ENCODE measurements at regions not wholly inside any gene's neighbourhood (a gene's known extent, or its start where the extent isn't known, plus 50 kb on each side); places are given as distances from the start of the nearest gene placed in this dataset.

- Histone ChIP-seq H4K20me1 (ENCODE audit: control insufficient read depth, insufficient read depth, low read depth, low read length) (no peaks in the 10 kb centered on the region), H3K4me2 (ENCODE audit: low read length) (no peak overlapping the region), H3K9me3 (ENCODE audit: control insufficient read depth, insufficient read depth, low read length) (no peaks in the 10 kb centered on the region), H3K9me2 (replicated peaks; ENCODE audit: control insufficient read depth, low read length) (no peaks in the 10 kb centered on the region), H3K36me3 (ENCODE audit: control insufficient read depth, low read length) (no peaks in the 10 kb centered on the region), H3K27ac (ENCODE audit: low read depth, low read length) (no peak overlapping the region), H3K4me1 (ENCODE audit: control insufficient read depth, low read length) (no peaks in the 10 kb centered on the region), H3K27me3 (ENCODE audit: control insufficient read depth, low read length) (no peaks in the 10 kb centered on the region), H3K4me3 (ENCODE audit: low read length) (no peak overlapping the region), H3F3A (ENCODE audit: control insufficient read depth, insufficient read depth) (no peaks in the 10 kb centered on the region), H3K79me2 (ENCODE audit: control insufficient read depth, low read length) (no peaks in the 10 kb centered on the region)
- TF ChIP-seq EZH2phosphoT487 (IDR thresholded peaks at IDR 0.05; ENCODE audit: borderline replicate concordance, low read length): no peak
- TF ChIP-seq CTCF (IDR thresholded peaks at IDR 0.05; ENCODE audit: low read depth, low read length, poor library complexity, severe bottlenecking): no peak
These were observed 87.2 kb downstream of the NR2F2 start for GRCh38 chr15:96417760-96418130.

GRCh38 chr15:96418146-96418545 is 87.6 kb downstream of the NR2F2 start:
- Histone ChIP-seq H3K27me3 (ENCODE audit: control insufficient read depth, low read length) (no peaks in the 10 kb centered on the region), H3K9me3 (ENCODE audit: control insufficient read depth, insufficient read depth, low read length) (no peaks in the 10 kb centered on the region), H3K4me3 (ENCODE audit: low read length) (no peak overlapping the region), H3K27ac (ENCODE audit: low read depth, low read length) (no peak overlapping the region), H3K79me2 (ENCODE audit: control insufficient read depth, low read length) (no peaks in the 10 kb centered on the region), H3K4me1 (ENCODE audit: control insufficient read depth, low read length) (no peaks in the 10 kb centered on the region), H3K4me2 (ENCODE audit: low read length) (no peak overlapping the region), H3K36me3 (ENCODE audit: control insufficient read depth, low read length) (no peaks in the 10 kb centered on the region), H3K9me2 (replicated peaks; ENCODE audit: control insufficient read depth, low read length) (no peaks in the 10 kb centered on the region), H4K20me1 (ENCODE audit: control insufficient read depth, insufficient read depth, low read depth, low read length) (no peaks in the 10 kb centered on the region), H3F3A (ENCODE audit: control insufficient read depth, insufficient read depth) (no peaks in the 10 kb centered on the region)
- TF ChIP-seq CTCF (IDR thresholded peaks at IDR 0.05; ENCODE audit: low read depth, low read length, poor library complexity, severe bottlenecking) (no peak), EZH2phosphoT487 (IDR thresholded peaks at IDR 0.05; ENCODE audit: borderline replicate concordance, low read length) (no peak)

- Histone ChIP-seq H3K79me2 (ENCODE audit: control insufficient read depth, low read length) (no peaks in the 10 kb centered on the region), H4K20me1 (ENCODE audit: control insufficient read depth, insufficient read depth, low read depth, low read length) (no peaks in the 10 kb centered on the region), H3K36me3 (ENCODE audit: control insufficient read depth, low read length) (no peaks in the 10 kb centered on the region), H3K27me3 (ENCODE audit: control insufficient read depth, low read length) (no peaks in the 10 kb centered on the region), H3K9me2 (replicated peaks; ENCODE audit: control insufficient read depth, low read length) (no peaks in the 10 kb centered on the region), H3K4me1 (ENCODE audit: control insufficient read depth, low read length) (no peaks in the 10 kb centered on the region), H3K4me2 (ENCODE audit: low read length) (no peak overlapping the region), H3K9me3 (ENCODE audit: control insufficient read depth, insufficient read depth, low read length) (no peaks in the 10 kb centered on the region), H3K4me3 (ENCODE audit: low read length) (no peak overlapping the region), H3F3A (ENCODE audit: control insufficient read depth, insufficient read depth) (no peaks in the 10 kb centered on the region), H3K27ac (ENCODE audit: low read depth, low read length) (no peak overlapping the region)
- no peak for TF ChIP-seq EZH2phosphoT487 (IDR thresholded peaks at IDR 0.05; ENCODE audit: borderline replicate concordance, low read length)
- TF ChIP-seq CTCF (IDR thresholded peaks at IDR 0.05; ENCODE audit: low read depth, low read length, poor library complexity, severe bottlenecking): no peak
These were observed 90.7 kb downstream of the NR2F2 start for GRCh38 chr15:96421178-96421601.

- Histone ChIP-seq H3K79me2 (ENCODE audit: control insufficient read depth, low read length) (no peaks in the 10 kb centered on the region), H3K9me2 (replicated peaks; ENCODE audit: control insufficient read depth, low read length) (no peaks in the 10 kb centered on the region), H3F3A (ENCODE audit: control insufficient read depth, insufficient read depth) (no peaks in the 10 kb centered on the region), H3K9me3 (ENCODE audit: control insufficient read depth, insufficient read depth, low read length) (no peaks in the 10 kb centered on the region), H4K20me1 (ENCODE audit: control insufficient read depth, insufficient read depth, low read depth, low read length) (no peaks in the 10 kb centered on the region), H3K4me3 (ENCODE audit: low read length) (no peak overlapping the region), H3K4me2 (ENCODE audit: low read length) (no peak overlapping the region), H3K36me3 (ENCODE audit: control insufficient read depth, low read length) (no peaks in the 10 kb centered on the region), H3K27me3 (ENCODE audit: control insufficient read depth, low read length) (no peaks in the 10 kb centered on the region), H3K27ac (ENCODE audit: low read depth, low read length) (no peak overlapping the region), H3K4me1 (ENCODE audit: control insufficient read depth, low read length) (no peaks in the 10 kb centered on the region)
- no peak for TF ChIP-seq EZH2phosphoT487 (IDR thresholded peaks at IDR 0.05; ENCODE audit: borderline replicate concordance, low read length)
- TF ChIP-seq CTCF (IDR thresholded peaks at IDR 0.05; ENCODE audit: low read depth, low read length, poor library complexity, severe bottlenecking): no peak
These were observed 91.6 kb downstream of the NR2F2 start for GRCh38 chr15:96422125-96422524.
